ENCODE measurements at regions not wholly inside any gene's neighbourhood (a gene's known extent, or its start where the extent isn't known, plus 50 kb on each side); places are given as distances from the start of the nearest gene placed in this dataset.

DNA sequence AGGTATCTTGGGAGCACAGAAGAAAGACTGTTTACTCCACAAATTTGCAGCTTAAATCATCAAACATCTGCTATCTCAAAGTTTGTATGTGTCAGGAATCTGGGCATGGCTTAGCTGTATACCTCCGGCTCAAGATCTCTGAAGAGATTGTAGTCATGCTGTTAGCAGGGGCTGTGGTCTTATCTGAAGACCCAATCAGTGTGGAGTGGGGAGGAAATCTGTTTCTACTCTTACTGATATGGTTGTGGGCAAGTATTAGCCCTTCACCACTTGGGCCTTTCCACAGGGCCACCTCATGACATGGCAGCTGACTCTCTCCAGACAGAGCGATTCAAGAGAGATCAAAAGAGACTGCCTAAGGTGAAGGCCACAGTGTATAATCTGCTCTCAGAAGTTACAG, 438.7 kb downstream of the KIF2B start:
- Histone ChIP-seq H3K4me1 (ENCODE audit: control insufficient read depth in 1 of 2, insufficient read depth in 2 of 2, low read length in 2 of 2) (no peaks in the 10 kb centered on the region; a peak in 1 of 4 replicates), H4K20me1 (ENCODE audit: insufficient read depth) (no peaks in the 10 kb centered on the region), H3K27me3 (ENCODE audit: insufficient read depth, low read length) (no peaks in the 10 kb centered on the region), H3K4me2 (ENCODE audit: low read length) (no peak overlapping the region), H3K9me3 (ENCODE audit: control insufficient read depth in 1 of 2, insufficient read depth in 1 of 2, low read depth in 1 of 2, low read length in 2 of 2) (peaks cover 34 to 67% of the 10 kb centered on the region in 2 experiments), H3K36me3 (ENCODE audit: control insufficient read depth in 1 of 2, insufficient read depth in 2 of 2, low read length in 2 of 2) (no peaks in the 10 kb centered on the region), H3K27ac (ENCODE audit: low read depth, low read length) (no peak overlapping the region), H3K9me2 (ENCODE audit: insufficient read depth) (no peaks in the 10 kb centered on the region), H3K9ac (ENCODE audit: low read length) (no peak overlapping the region), H3K4me3 (replicated peaks in 1 of 2; ENCODE audit: low read depth in 1 of 2, low read length in 2 of 2) (no peak overlapping the region), H3K79me2 (ENCODE audit: insufficient read depth, low read length) (no peaks in the 10 kb centered on the region), H2AFZ (ENCODE audit: low read depth, low read length, poor library complexity, severe bottlenecking) (no peak overlapping the region)
- no peak for TF ChIP-seq YY1 (IDR thresholded peaks at IDR 0.05; ENCODE audit: extremely low read depth, insufficient replicate concordance, low read depth, low read length)
- TF ChIP-seq TCF7L2 (IDR thresholded peaks at IDR 0.05; ENCODE audit: borderline replicate concordance, extremely low read depth, insufficient read depth, insufficient read length), result no peak
- TF ChIP-seq, protein P1, sequence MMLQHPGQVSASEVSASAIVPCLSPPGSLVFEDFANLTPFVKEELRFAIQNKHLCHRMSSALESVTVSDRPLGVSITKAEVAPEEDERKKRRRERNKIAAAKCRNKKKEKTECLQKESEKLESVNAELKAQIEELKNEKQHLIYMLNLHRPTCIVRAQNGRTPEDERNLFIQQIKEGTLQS (IDR thresholded peaks at IDR 0.05), result no peak
- TF ChIP-seq FOSL1 (IDR thresholded peaks at IDR 0.05; ENCODE audit: low read depth), result no peak
- TF ChIP-seq SRF (IDR thresholded peaks at IDR 0.05; ENCODE audit: low read depth), result no peak
- TF ChIP-seq, protein P2, sequence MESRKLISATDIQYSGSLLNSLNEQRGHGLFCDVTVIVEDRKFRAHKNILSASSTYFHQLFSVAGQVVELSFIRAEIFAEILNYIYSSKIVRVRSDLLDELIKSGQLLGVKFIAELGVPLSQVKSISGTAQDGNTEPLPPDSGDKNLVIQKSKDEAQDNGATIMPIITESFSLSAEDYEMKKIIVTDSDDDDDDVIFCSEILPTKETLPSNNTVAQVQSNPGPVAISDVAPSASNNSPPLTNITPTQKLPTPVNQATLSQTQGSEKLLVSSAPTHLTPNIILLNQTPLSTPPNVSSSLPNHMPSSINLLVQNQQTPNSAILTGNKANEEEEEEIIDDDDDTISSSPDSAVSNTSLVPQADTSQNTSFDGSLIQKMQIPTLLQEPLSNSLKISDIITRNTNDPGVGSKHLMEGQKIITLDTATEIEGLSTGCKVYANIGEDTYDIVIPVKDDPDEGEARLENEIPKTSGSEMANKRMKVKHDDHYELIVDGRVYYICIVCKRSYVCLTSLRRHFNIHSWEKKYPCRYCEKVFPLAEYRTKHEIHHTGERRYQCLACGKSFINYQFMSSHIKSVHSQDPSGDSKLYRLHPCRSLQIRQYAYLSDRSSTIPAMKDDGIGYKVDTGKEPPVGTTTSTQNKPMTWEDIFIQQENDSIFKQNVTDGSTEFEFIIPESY (IDR thresholded peaks at IDR 0.05; ENCODE audit: extremely low read depth, insufficient replicate concordance, low read length), result no peak
- TF ChIP-seq EGR1 (IDR thresholded peaks at IDR 0.05; ENCODE audit: low read depth), result no peak
- TF ChIP-seq SP1 (IDR thresholded peaks at IDR 0.05; ENCODE audit: low read depth), result no peak
- TF ChIP-seq, protein P3, sequence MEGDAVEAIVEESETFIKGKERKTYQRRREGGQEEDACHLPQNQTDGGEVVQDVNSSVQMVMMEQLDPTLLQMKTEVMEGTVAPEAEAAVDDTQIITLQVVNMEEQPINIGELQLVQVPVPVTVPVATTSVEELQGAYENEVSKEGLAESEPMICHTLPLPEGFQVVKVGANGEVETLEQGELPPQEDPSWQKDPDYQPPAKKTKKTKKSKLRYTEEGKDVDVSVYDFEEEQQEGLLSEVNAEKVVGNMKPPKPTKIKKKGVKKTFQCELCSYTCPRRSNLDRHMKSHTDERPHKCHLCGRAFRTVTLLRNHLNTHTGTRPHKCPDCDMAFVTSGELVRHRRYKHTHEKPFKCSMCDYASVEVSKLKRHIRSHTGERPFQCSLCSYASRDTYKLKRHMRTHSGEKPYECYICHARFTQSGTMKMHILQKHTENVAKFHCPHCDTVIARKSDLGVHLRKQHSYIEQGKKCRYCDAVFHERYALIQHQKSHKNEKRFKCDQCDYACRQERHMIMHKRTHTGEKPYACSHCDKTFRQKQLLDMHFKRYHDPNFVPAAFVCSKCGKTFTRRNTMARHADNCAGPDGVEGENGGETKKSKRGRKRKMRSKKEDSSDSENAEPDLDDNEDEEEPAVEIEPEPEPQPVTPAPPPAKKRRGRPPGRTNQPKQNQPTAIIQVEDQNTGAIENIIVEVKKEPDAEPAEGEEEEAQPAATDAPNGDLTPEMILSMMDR (IDR thresholded peaks at IDR 0.05 in 2 of 3, conservative IDR thresholded peaks at IDR 0.05 in 1 of 3; ENCODE audit: borderline replicate concordance in 1 of 3, insufficient read depth in 1 of 3, low read depth in 2 of 3, low read length in 2 of 3), result no peak
- TF ChIP-seq, protein P4, sequence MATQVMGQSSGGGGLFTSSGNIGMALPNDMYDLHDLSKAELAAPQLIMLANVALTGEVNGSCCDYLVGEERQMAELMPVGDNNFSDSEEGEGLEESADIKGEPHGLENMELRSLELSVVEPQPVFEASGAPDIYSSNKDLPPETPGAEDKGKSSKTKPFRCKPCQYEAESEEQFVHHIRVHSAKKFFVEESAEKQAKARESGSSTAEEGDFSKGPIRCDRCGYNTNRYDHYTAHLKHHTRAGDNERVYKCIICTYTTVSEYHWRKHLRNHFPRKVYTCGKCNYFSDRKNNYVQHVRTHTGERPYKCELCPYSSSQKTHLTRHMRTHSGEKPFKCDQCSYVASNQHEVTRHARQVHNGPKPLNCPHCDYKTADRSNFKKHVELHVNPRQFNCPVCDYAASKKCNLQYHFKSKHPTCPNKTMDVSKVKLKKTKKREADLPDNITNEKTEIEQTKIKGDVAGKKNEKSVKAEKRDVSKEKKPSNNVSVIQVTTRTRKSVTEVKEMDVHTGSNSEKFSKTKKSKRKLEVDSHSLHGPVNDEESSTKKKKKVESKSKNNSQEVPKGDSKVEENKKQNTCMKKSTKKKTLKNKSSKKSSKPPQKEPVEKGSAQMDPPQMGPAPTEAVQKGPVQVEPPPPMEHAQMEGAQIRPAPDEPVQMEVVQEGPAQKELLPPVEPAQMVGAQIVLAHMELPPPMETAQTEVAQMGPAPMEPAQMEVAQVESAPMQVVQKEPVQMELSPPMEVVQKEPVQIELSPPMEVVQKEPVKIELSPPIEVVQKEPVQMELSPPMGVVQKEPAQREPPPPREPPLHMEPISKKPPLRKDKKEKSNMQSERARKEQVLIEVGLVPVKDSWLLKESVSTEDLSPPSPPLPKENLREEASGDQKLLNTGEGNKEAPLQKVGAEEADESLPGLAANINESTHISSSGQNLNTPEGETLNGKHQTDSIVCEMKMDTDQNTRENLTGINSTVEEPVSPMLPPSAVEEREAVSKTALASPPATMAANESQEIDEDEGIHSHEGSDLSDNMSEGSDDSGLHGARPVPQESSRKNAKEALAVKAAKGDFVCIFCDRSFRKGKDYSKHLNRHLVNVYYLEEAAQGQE (IDR thresholded peaks at IDR 0.05; ENCODE audit: low read depth), result no peak
- TF ChIP-seq, protein P5, sequence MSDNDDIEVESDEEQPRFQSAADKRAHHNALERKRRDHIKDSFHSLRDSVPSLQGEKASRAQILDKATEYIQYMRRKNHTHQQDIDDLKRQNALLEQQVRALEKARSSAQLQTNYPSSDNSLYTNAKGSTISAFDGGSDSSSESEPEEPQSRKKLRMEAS (IDR thresholded peaks at IDR 0.05), result no peak
- no peak for TF ChIP-seq ELF1 (IDR thresholded peaks at IDR 0.05; ENCODE audit: borderline replicate concordance, low read depth)
- no peak for TF ChIP-seq SIN3A (IDR thresholded peaks at IDR 0.05; ENCODE audit: low read depth)
- TF ChIP-seq CBX3 (IDR thresholded peaks at IDR 0.05; ENCODE audit: low read depth), result no peak
- TF ChIP-seq ZNF274 (IDR thresholded peaks at IDR 0.05; ENCODE audit: low read depth, low read length), result no peak
- ChIA-PET RAD21 (ENCODE audit: low non-redundant PET in 1 of 2, low total read pairs in 2 of 2, uncharacterized antibody in 2 of 2, unreplicated experiment in 2 of 2) (no interaction called here), POLR2A (no interaction called here), CTCF (no interaction called here)
- ATAC-seq, result no peak
- no peak for DNase-seq (ENCODE audit: low read depth, low spot score)
- intact Hi-C loops (cut with micrococcal nuclease), result no loop called here
- BruUV-seq (replicated peaks), result no TSS peak
